HG03342 (cell line): ENCODE measurements at regions not wholly inside any gene's neighbourhood (a gene's known extent, or its start where the extent isn't known, plus 50 kb on each side); places are given as distances from the start of the nearest gene placed in this dataset.
"Not testable (repeated sequence)": the region's sequence is repeated elsewhere in the genome, so short reads cannot be mapped to it uniquely, and the experiment has no call there.

Experiments used
- ATAC-seq: cut with Tn5 transposase; IDR thresholded peaks from one replicate; pipeline ENCODE4 v1.9.1; 2021; ENCODE audit warnings: mild to moderate bottlenecking, moderate library complexity; ENCODE audit not compliant: unreplicated experiment

GRCh38 chr15:34651997-34652725, 68.7 kb upstream of the GOLGA8B start:
- ATAC-seq, result no peak

GRCh38 chr15:34650177-34650576, 66.7 kb upstream of the GOLGA8B start:
- peak; percentile 44 for ATAC-seq

- no peak for ATAC-seq
Measured at GRCh38 chr15:34648294-34648631, 64.8 kb upstream of the GOLGA8B start.

- no peak for ATAC-seq
Measured at GRCh38 chr15:34647569-34648293, 64.3 kb upstream of the GOLGA8B start.

GRCh38 chr15:34646918-34647317, 63.5 kb upstream of the GOLGA8B start:
- ATAC-seq, result no peak

GRCh38 chr15:34644851-34645250, 61.4 kb upstream of the GOLGA8B start:
- ATAC-seq, result no peak

- no peak for ATAC-seq
Measured at GRCh38 chr15:34644061-34644460, 60.6 kb upstream of the GOLGA8B start.

GRCh38 chr15:34642247-34642646, 58.8 kb upstream of the GOLGA8B start:
- no peak for ATAC-seq

GRCh38 chr15:34640661-34641060, 57.2 kb upstream of the GOLGA8B start:
- ATAC-seq, result no peak

GRCh38 chr15:34637305-34637704, 53.9 kb upstream of the GOLGA8B start:
- ATAC-seq, result no peak

- ATAC-seq, result not testable (repeated sequence)
Measured at GRCh38 chr15:34633602-34634001, 50.2 kb upstream of the GOLGA8B start.
